ENCODE measurements at regions not wholly inside any gene's neighbourhood (a gene's known extent, or its start where the extent isn't known, plus 50 kb on each side); places are given as distances from the start of the nearest gene placed in this dataset.

GRCh38 chrX:67408423-67409079 is 135.3 kb upstream of the AR start:
- ChIA-PET CTCF (no interaction called here), POLR2A (no interaction called here)
- Histone ChIP-seq H3K27ac (ENCODE audit: extremely low read depth, low read depth, low read length) (no peak overlapping the region), H3K4me1 (ENCODE audit: control insufficient read depth, insufficient read depth, low read length) (no peaks in the 10 kb centered on the region), H3K9me3 (ENCODE audit: control insufficient read depth, insufficient read depth, low read depth, low read length) (peaks cover 11% of the 10 kb centered on the region), H3K4me3 (ENCODE audit: low read depth, low read length) (no peak overlapping the region), H3K36me3 (ENCODE audit: control insufficient read depth in 2 of 2, insufficient read depth in 1 of 2, low read length in 2 of 2) (no peaks in the 10 kb centered on the region; a peak in 1 of 3 replicates)
- TF ChIP-seq ZNF292 (tag by site-specific recombination; IDR thresholded peaks at IDR 0.05; ENCODE audit: borderline replicate concordance, low read depth) (no peak), ZNF660 (tag by site-specific recombination; IDR thresholded peaks at IDR 0.05) (no peak), SCRT1 (tag by site-specific recombination; IDR thresholded peaks at IDR 0.05; ENCODE audit: borderline replicate concordance) (no peak), GLIS1 (tag by site-specific recombination; IDR thresholded peaks at IDR 0.05) (no peak), ZNF398 (tag by site-specific recombination; IDR thresholded peaks at IDR 0.05) (no peak), ZNF830 (tag by site-specific recombination; IDR thresholded peaks at IDR 0.05; ENCODE audit: low read depth) (no peak), BCL6B (tag by site-specific recombination; IDR thresholded peaks at IDR 0.05) (no peak), ZFP41 (tag by site-specific recombination; IDR thresholded peaks at IDR 0.05; ENCODE audit: borderline replicate concordance) (no peak), ZNF132 (tag by site-specific recombination; IDR thresholded peaks at IDR 0.05; ENCODE audit: borderline replicate concordance) (no peak), OSR2 (tag by site-specific recombination; IDR thresholded peaks at IDR 0.05) (no peak), TCF7L2 (IDR thresholded peaks at IDR 0.05; ENCODE audit: borderline replicate concordance, low read depth, low read length) (no peak), ZIC2 (tag by site-specific recombination; IDR thresholded peaks at IDR 0.05) (no peak), ZNF792 (tag by site-specific recombination; IDR thresholded peaks at IDR 0.05) (no peak), BCL11B (tag by site-specific recombination; IDR thresholded peaks at IDR 0.05; ENCODE audit: low read depth) (no peak)
- TF ChIP-seq, protein P1, sequence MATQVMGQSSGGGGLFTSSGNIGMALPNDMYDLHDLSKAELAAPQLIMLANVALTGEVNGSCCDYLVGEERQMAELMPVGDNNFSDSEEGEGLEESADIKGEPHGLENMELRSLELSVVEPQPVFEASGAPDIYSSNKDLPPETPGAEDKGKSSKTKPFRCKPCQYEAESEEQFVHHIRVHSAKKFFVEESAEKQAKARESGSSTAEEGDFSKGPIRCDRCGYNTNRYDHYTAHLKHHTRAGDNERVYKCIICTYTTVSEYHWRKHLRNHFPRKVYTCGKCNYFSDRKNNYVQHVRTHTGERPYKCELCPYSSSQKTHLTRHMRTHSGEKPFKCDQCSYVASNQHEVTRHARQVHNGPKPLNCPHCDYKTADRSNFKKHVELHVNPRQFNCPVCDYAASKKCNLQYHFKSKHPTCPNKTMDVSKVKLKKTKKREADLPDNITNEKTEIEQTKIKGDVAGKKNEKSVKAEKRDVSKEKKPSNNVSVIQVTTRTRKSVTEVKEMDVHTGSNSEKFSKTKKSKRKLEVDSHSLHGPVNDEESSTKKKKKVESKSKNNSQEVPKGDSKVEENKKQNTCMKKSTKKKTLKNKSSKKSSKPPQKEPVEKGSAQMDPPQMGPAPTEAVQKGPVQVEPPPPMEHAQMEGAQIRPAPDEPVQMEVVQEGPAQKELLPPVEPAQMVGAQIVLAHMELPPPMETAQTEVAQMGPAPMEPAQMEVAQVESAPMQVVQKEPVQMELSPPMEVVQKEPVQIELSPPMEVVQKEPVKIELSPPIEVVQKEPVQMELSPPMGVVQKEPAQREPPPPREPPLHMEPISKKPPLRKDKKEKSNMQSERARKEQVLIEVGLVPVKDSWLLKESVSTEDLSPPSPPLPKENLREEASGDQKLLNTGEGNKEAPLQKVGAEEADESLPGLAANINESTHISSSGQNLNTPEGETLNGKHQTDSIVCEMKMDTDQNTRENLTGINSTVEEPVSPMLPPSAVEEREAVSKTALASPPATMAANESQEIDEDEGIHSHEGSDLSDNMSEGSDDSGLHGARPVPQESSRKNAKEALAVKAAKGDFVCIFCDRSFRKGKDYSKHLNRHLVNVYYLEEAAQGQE (tag by site-specific recombination; IDR thresholded peaks at IDR 0.05), result no peak

DNA sequence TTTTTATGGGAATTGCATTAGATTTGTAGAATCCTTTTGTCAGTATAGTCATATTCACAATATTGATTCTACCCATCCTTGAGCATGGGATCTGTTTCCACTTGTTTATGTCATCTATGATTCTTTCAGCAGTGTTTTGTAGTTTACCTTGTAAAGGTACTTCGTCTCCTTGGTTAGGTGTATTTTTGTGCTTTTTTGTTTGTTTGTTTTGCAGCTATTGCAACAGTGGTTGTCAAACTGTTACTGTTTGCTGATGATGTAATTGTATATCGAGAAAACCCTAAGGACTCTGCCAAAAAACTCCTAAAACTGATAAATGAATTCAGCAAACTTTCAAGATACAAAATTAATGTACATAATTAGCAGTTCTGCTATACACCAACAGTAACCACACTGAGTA is 127.9 kb upstream of the AR start:
- peaks cover 2% of the 10 kb centered on the region for H3K9me3 ChIP-seq (ENCODE audit: control insufficient read depth, insufficient read depth, low read depth, low read length)
- no peaks in the 10 kb centered on the region for H3K36me3 ChIP-seq (ENCODE audit: control insufficient read depth in 2 of 2, insufficient read depth in 1 of 2, low read length in 2 of 2)
- ChIA-PET CTCF (no interaction called here), POLR2A (no interaction called here)
- H3K27ac ChIP-seq (ENCODE audit: extremely low read depth, low read depth, low read length), result no peak overlapping the region
- no peak overlapping the region for H3K4me3 ChIP-seq (ENCODE audit: low read depth, low read length)
- no peaks in the 10 kb centered on the region for H3K4me1 ChIP-seq (ENCODE audit: control insufficient read depth, insufficient read depth, low read length)
- TF ChIP-seq KLF7 (tag by site-specific recombination; IDR thresholded peaks at IDR 0.05; ENCODE audit: borderline replicate concordance) (no peak), KLF9 (tag by site-specific recombination; IDR thresholded peaks at IDR 0.05; ENCODE audit: low read depth) (no peak), ZNF571 (tag by site-specific recombination; IDR thresholded peaks at IDR 0.05) (no peak), PATZ1 (tag by site-specific recombination; IDR thresholded peaks at IDR 0.05) (no peak), GFI1B (tag by site-specific recombination; IDR thresholded peaks at IDR 0.05) (no peak), PRDM1 (tag by site-specific recombination; IDR thresholded peaks at IDR 0.05) (no peak), ZNF311 (tag by site-specific recombination; IDR thresholded peaks at IDR 0.05; ENCODE audit: borderline replicate concordance) (no peak), ZNF830 (tag by site-specific recombination; IDR thresholded peaks at IDR 0.05; ENCODE audit: low read depth) (no peak), YY2 (tag by site-specific recombination; IDR thresholded peaks at IDR 0.05) (no peak), GLIS2 (tag by site-specific recombination; IDR thresholded peaks at IDR 0.05) (no peak), ZBTB17 (tag by site-specific recombination; IDR thresholded peaks at IDR 0.05) (no peak), MEIS1 (CRISPR knock-in tag; IDR thresholded peaks at IDR 0.05; ENCODE audit: borderline replicate concordance) (no peak), ZNF394 (tag by site-specific recombination; IDR thresholded peaks at IDR 0.05; ENCODE audit: borderline replicate concordance) (no peak)

All from HEK293 (cell line).